Endothelial cell (in vitro differentiated cells): ENCODE measurements at regions not wholly inside any gene's neighbourhood (a gene's known extent, or its start where the extent isn't known, plus 50 kb on each side); places are given as distances from the start of the nearest gene placed in this dataset.
A peak's percentile ranks its signal among the peaks of the same experiment; 100 is the strongest.

Experiments used
- DNase-seq: peaks from one replicate; pipeline ENCODE4 v3.0.0; 2021; ENCODE audit warnings: low spot score
- H3K27ac Mint-ChIP-seq: one replicate; pipeline ENCODE4 v1.8.0; 2021; ENCODE audit warnings: mixed read lengths, inconsistent platforms; ENCODE audit not compliant: unreplicated experiment
- H3K27me3 Mint-ChIP-seq: one replicate; pipeline ENCODE4 v1.8.0; 2021; ENCODE audit warnings: mild to moderate bottlenecking, moderate library complexity, mixed read lengths, inconsistent platforms; ENCODE audit not compliant: unreplicated experiment
- H3K36me3 Mint-ChIP-seq: one replicate; pipeline ENCODE4 v1.8.0; 2021; ENCODE audit warnings: mild to moderate bottlenecking, low read depth, mixed read lengths, inconsistent platforms; ENCODE audit not compliant: unreplicated experiment
- H3K4me1 Mint-ChIP-seq: one replicate; pipeline ENCODE4 v1.8.0; 2021; ENCODE audit warnings: mild to moderate bottlenecking, mixed read lengths, inconsistent platforms; ENCODE audit not compliant: unreplicated experiment
- H3K4me3 Mint-ChIP-seq: one replicate; pipeline ENCODE4 v1.8.0; 2021; ENCODE audit warnings: mild to moderate bottlenecking, mixed read lengths, inconsistent platforms; ENCODE audit not compliant: unreplicated experiment
- H3K9me3 Mint-ChIP-seq: one replicate; pipeline ENCODE4 v1.8.0; 2021; ENCODE audit warnings: mixed read lengths, inconsistent platforms; ENCODE audit not compliant: unreplicated experiment
- TF ChIP-seq, protein P1 (sequence below): fragments of 200-600 bp; sonication (generic); IDR thresholded peaks from one replicate; pipeline ENCODE4 v1.5.0; 2021; ENCODE audit warnings: antibody characterized with exemption; ENCODE audit not compliant: unreplicated experiment

DNA sequence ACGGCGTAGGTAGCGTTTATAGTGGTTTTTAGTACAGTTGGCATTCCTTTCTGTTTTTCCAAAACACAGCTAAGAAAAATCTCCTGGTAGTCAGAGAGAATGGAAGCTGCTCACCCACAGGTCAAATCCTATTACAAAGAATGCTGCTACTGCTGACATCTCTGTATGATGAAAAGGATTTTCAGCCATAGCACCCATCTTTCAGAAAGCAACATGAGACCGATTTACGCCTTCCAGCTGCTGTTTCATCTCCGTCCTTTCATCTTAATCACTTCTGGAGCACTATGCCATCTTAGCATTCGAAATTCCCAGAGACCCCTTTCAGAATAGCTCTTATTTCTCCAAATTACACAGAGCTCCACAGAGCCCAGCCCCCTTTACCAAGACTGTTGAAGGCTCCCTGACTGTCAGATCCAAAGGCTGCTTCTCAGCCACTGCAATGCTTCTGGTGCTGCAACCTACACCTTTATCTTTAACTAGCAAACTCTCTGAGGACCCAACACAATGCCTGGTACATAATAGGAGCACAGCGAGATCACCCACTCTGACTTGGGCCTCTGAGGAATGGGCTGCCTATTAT lies 211.8 kb downstream of the NEDD1 start:
- H3K4me1 Mint-ChIP-seq, result no peaks in the 10 kb centered on the region
- H3K27ac Mint-ChIP-seq, result no peak overlapping the region
- H3K9me3 Mint-ChIP-seq, result no peaks in the 10 kb centered on the region
- no peak for DNase-seq
- no peak overlapping the region for H3K4me3 Mint-ChIP-seq
- H3K27me3 Mint-ChIP-seq, result peaks cover 2% of the 10 kb centered on the region
- TF ChIP-seq, protein P1, sequence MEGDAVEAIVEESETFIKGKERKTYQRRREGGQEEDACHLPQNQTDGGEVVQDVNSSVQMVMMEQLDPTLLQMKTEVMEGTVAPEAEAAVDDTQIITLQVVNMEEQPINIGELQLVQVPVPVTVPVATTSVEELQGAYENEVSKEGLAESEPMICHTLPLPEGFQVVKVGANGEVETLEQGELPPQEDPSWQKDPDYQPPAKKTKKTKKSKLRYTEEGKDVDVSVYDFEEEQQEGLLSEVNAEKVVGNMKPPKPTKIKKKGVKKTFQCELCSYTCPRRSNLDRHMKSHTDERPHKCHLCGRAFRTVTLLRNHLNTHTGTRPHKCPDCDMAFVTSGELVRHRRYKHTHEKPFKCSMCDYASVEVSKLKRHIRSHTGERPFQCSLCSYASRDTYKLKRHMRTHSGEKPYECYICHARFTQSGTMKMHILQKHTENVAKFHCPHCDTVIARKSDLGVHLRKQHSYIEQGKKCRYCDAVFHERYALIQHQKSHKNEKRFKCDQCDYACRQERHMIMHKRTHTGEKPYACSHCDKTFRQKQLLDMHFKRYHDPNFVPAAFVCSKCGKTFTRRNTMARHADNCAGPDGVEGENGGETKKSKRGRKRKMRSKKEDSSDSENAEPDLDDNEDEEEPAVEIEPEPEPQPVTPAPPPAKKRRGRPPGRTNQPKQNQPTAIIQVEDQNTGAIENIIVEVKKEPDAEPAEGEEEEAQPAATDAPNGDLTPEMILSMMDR, result no peak
- H3K36me3 Mint-ChIP-seq, result no peaks in the 10 kb centered on the region

DNA sequence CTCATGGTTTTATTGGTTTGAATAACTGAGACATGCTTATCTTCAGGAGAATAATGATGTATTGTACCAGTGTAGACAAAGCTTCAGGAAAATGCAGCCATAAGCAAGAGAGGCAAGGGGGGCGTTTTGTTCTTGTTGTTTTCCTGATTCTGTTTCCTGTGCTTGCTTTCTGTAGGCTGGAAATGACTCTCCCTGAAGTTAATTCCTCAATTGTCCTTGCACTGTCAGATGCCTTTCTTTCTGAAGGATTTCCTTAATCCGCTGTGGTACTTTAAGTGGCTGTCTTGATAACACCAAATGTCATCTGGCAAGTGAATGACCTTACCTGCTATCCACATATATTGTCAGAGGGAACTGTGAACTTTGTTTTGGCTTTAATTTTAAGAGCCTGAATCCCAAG lies 220.0 kb downstream of the NEDD1 start:
- Mint-ChIP-seq H3K27me3 (no peaks in the 10 kb centered on the region), H3K4me1 (peaks cover 41% of the 10 kb centered on the region), H3K27ac (peak overlapping the region; percentile 93), H3K4me3 (no peak overlapping the region), H3K9me3 (no peaks in the 10 kb centered on the region), H3K36me3 (no peaks in the 10 kb centered on the region)
- TF ChIP-seq, protein P1, result no peak
- DNase-seq, result no peak

DNA sequence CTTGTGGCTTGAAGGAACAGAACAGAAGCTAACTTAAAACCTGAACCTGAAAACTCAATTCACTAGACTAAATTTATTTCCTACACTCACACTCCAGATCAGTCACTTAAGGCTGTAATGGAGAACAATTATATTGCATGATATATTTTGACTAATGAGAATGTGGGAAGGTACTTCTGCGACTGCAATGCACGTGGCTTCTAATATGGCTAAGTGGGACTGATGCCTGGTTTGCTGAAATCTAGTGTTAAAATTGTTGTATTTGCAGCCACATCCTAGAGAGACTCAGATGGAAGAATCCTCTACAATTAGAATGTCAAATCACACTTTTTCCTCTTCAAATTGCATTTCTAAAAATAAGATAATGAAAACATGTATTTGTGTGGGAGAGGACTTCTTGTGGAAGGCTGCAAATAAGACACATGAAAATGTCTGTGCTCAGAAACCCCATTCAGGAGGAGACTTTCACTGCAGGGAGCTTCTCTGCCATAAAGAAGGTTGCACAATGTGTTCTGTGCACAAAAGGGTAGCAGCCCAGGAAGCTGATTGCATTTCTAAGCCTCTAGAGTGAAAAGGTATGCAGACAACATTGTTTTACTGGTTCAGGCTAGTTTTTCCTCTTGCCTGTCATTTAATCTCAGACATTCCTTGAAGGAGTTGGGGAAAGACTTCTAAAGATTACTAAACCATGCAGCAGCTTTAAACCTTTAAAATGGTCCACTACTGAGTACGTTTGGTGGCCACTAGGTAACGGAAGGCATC lies 224.3 kb downstream of the NEDD1 start:
- Mint-ChIP-seq H3K9me3 (no peaks in the 10 kb centered on the region), H3K4me1 (peaks cover 40% of the 10 kb centered on the region)

DNA sequence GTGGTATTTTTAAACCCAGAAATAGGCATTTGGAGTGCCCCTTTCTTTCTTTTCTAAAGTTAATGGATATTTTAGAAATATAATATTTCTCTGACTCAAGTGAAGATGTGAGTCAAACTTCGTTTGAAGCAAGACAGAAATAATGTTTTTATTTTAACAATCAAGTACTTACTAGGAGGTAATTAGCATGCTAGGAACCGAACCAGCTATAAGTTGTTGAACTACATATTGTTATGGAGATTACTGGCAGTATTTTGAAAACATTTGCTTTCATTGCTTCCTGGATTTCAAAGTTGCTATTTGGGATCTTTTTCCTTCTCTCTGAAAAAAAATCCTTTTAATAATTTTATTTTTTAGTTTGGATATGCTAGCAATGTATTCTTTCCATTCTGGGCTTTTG lies 225.2 kb downstream of the NEDD1 start:
- TF ChIP-seq, protein P1, result no peak
- Mint-ChIP-seq H3K4me3 (no peak overlapping the region), H3K27me3 (no peaks in the 10 kb centered on the region), H3K9me3 (no peaks in the 10 kb centered on the region), H3K4me1 (peaks cover 31% of the 10 kb centered on the region), H3K36me3 (no peaks in the 10 kb centered on the region), H3K27ac (no peak overlapping the region)
- DNase-seq, result no peak

More for the DNA sequence above, 224.3 kb downstream of the NEDD1 start:
- TF ChIP-seq, protein P1, result no peak
- Mint-ChIP-seq H3K27me3 (no peaks in the 10 kb centered on the region), H3K36me3 (no peaks in the 10 kb centered on the region), H3K4me3 (no peak overlapping the region), H3K27ac (peak overlapping the region; percentile 37)
- DNase-seq, result no peak

DNA sequence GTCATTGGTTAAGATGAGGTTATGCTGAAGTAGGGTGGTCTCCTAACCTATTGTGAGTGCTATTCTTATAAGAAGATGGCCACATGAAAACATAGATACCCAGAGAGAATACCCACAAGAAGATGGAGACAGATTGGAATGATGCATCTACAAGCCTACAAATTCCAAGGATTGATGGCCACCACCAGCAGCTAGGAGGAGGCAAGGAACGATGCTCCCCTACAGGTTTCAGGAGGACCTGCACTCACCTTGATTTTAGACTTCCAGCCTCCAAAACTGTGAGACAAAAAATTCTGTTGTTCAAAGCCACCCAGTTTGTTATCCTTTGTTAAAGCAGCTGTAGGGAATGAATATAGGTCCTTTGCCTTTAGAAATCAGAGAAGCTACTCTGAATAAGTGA lies 227.4 kb downstream of the NEDD1 start:
- Mint-ChIP-seq H3K36me3 (no peaks in the 10 kb centered on the region), H3K27ac (no peak overlapping the region), H3K27me3 (peaks cover under 1% of the 10 kb centered on the region), H3K9me3 (no peaks in the 10 kb centered on the region), H3K4me3 (no peak overlapping the region), H3K4me1 (peaks cover 13% of the 10 kb centered on the region)
- TF ChIP-seq, protein P1, result peak; percentile 53
- DNase-seq, result no peak
